ENCODE measurements at regions not wholly inside any gene's neighbourhood (a gene's known extent, or its start where the extent isn't known, plus 50 kb on each side); places are given as distances from the start of the nearest gene placed in this dataset.

DNA sequence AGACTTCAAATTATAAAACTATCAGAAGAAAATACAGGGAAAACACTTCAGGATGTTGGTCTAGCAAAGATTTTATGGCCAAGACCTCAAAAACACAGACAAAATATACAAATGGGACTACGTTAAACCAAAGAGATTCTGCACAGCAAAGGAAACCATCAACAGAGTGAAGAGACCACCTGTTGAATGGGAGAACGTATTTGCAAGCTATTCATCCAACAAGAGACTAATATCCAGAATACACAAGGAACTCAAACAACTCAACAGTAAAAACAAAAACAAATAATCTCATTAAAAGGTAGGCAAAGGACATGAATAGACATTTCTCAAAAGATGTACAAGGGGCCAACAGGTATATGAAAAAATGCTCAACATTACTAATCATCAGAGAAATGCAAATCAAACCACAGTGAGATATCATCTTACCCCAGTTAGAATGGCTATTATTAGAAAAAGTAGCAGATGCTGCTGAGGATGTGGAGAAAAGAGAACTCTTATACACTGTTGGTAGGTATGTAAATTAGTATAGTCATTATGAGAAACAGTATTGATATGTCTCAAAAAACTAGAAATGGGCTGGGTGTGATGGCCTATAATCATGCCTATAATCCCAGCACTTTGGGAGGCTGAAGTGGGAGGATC, 112.6 kb downstream of the LRIG2 start:
- Histone ChIP-seq H3K4me3 (replicated peaks in 1 of 3; ENCODE audit: insufficient read depth in 1 of 3, low read depth in 2 of 3, low read length in 3 of 3) (no peak overlapping the region), H3K36me3 (replicated peaks in 1 of 2; ENCODE audit: control insufficient read depth in 1 of 2, insufficient read depth in 2 of 2, low read length in 2 of 2) (no peaks in the 10 kb centered on the region), H3K9ac (ENCODE audit: insufficient read depth, low read depth, low read length) (no peak overlapping the region), H3K9me3 (ENCODE audit: low read length) (no peaks in the 10 kb centered on the region), H2AFZ (ENCODE audit: low read length) (no peak overlapping the region), H3K27me3 (ENCODE audit: control insufficient read depth in 1 of 2, insufficient read depth in 2 of 2, low read length in 2 of 2) (no peaks in the 10 kb centered on the region), H3K79me2 (ENCODE audit: insufficient read depth, low read length) (no peaks in the 10 kb centered on the region), H3K4me1 (ENCODE audit: insufficient read depth, low read length) (no peaks in the 10 kb centered on the region), H4K20me1 (ENCODE audit: insufficient read depth, low read length) (no peaks in the 10 kb centered on the region), H3K27ac (ENCODE audit: extremely low read length, insufficient read depth, low read length) (no peak overlapping the region), H3K4me2 (ENCODE audit: low read depth, low read length) (no peak overlapping the region)
- in situ Hi-C loops (cut with HindIII; ENCODE audit: extremely low pct_ligation_motif_present, low pct_unique_long_range_greater_than_20kb) (no loop called here), intact Hi-C loops (cut with micrococcal nuclease; ENCODE audit: unreplicated experiment) (no loop called here)
- no TSS peak for BruUV-seq (replicated peaks)
- no peak for DNase-seq (ENCODE audit: low spot score)
- ATAC-seq, result no peak
- WGBS (ENCODE audit: low lambda C conversion rate), result 6% methylated on average over 2 of the region's 2 CpGs
- ChIA-PET POLR2A (no interaction called here), CTCF (ENCODE audit: low intra/inter-chr PET ratio, low total read pairs) (no interaction called here)
- TF ChIP-seq, protein P1, sequence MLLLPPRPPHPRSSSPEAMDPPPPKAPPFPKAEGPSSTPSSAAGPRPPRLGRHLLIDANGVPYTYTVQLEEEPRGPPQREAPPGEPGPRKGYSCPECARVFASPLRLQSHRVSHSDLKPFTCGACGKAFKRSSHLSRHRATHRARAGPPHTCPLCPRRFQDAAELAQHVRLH (CRISPR knock-in tag; IDR thresholded peaks at IDR 0.05; ENCODE audit: borderline replicate concordance, low read depth), result no peak
- TF ChIP-seq ZNF691 (CRISPR knock-in tag; IDR thresholded peaks at IDR 0.05; ENCODE audit: borderline replicate concordance, low read depth), result no peak
- no peak for TF ChIP-seq HNRNPH1 (optimal IDR thresholded peaks at IDR 0.05; ENCODE audit: low read depth, low read length)
- TF ChIP-seq, protein P2, sequence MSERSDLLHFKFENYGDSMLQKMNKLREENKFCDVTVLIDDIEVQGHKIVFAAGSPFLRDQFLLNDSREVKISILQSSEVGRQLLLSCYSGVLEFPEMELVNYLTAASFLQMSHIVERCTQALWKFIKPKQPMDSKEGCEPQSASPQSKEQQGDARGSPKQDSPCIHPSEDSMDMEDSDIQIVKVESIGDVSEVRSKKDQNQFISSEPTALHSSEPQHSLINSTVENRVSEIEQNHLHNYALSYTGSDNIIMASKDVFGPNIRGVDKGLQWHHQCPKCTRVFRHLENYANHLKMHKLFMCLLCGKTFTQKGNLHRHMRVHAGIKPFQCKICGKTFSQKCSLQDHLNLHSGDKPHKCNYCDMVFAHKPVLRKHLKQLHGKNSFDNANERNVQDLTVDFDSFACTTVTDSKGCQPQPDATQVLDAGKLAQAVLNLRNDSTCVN (CRISPR knock-in tag; IDR thresholded peaks at IDR 0.05; ENCODE audit: borderline replicate concordance), result no peak
- no peak for FAIRE-seq

GRCh38 chr1:113190078-113190477, 117.1 kb downstream of the LRIG2 start:
- Histone ChIP-seq H4K20me1 (ENCODE audit: insufficient read depth, low read length) (no peaks in the 10 kb centered on the region), H3K79me2 (ENCODE audit: insufficient read depth, low read length) (no peaks in the 10 kb centered on the region), H3K9me3 (ENCODE audit: low read length) (no peaks in the 10 kb centered on the region), H3K4me3 (replicated peaks in 1 of 3; ENCODE audit: insufficient read depth in 1 of 3, low read depth in 2 of 3, low read length in 3 of 3) (no peak overlapping the region), H2AFZ (ENCODE audit: low read length) (no peak overlapping the region), H3K27ac (ENCODE audit: extremely low read length, insufficient read depth, low read length) (no peak overlapping the region), H3K9ac (ENCODE audit: insufficient read depth, low read depth, low read length) (no peak overlapping the region), H3K4me1 (ENCODE audit: insufficient read depth, low read length) (no peaks in the 10 kb centered on the region), H3K27me3 (ENCODE audit: control insufficient read depth in 1 of 2, insufficient read depth in 2 of 2, low read length in 2 of 2) (0 out of 5 replicates have a peak, but pooled peaks cover 0 to 2% of the 10 kb centered on the region in 2 experiments), H3K36me3 (replicated peaks in 1 of 2; ENCODE audit: control insufficient read depth in 1 of 2, insufficient read depth in 2 of 2, low read length in 2 of 2) (no peaks in the 10 kb centered on the region), H3K4me2 (ENCODE audit: low read depth, low read length) (no peak overlapping the region)
- no TSS peak for BruUV-seq (replicated peaks)
- TF ChIP-seq ZNF644 (CRISPR knock-in tag; IDR thresholded peaks at IDR 0.05; ENCODE audit: low read depth) (no peak), ZSCAN21 (CRISPR knock-in tag; IDR thresholded peaks at IDR 0.05; ENCODE audit: borderline replicate concordance) (no peak), RFX1 (IDR thresholded peaks at IDR 0.05) (no peak), CHCHD3 (CRISPR knock-in tag; IDR thresholded peaks at IDR 0.05) (no peak), ATRX (CRISPR knock-in tag; IDR thresholded peaks at IDR 0.05; ENCODE audit: borderline replicate concordance) (no peak), NCOA5 (CRISPR knock-in tag; IDR thresholded peaks at IDR 0.05) (no peak), NFYB (CRISPR knock-in tag; IDR thresholded peaks at IDR 0.05) (no peak)
- intact Hi-C loops (cut with micrococcal nuclease; ENCODE audit: unreplicated experiment), result no loop called here
- ChIA-PET POLR2A (no interaction called here), CTCF (ENCODE audit: low intra/inter-chr PET ratio, low total read pairs) (no interaction called here)
- WGBS (ENCODE audit: low lambda C conversion rate), result 12% methylated on average over 3 of the region's 3 CpGs
- in situ Hi-C loops (cut with HindIII; ENCODE audit: extremely low pct_ligation_motif_present, low pct_unique_long_range_greater_than_20kb), result no loop called here
- ATAC-seq (no peak), FAIRE-seq (no peak), DNase-seq (ENCODE audit: low spot score) (no peak)
